Activated B cell treated with CpG ODN at 0.5 μM for 24 hours (primary cell): ENCODE measurements at regions not wholly inside any gene's neighbourhood (a gene's known extent, or its start where the extent isn't known, plus 50 kb on each side); places are given as distances from the start of the nearest gene placed in this dataset.

Experiments
- ATAC-seq: fragments of 200-7000 bp; cut with Tn5 transposase; one replicate; pipeline ENCODE4 v1.10.0; 2021; ENCODE audit warnings: low read depth, mild to moderate bottlenecking, moderate library complexity
- CTCF ChIA-PET: fragments of 350-600 bp; sonication (Branson Sonifier 250); formaldehyde crosslinking; loops from one replicate; lab custom pipeline; 2021; ENCODE audit warnings: antibody characterized with exemption; lab: Charles Lee
- POLR2A ChIA-PET: fragments of 350-600 bp; sonication (Branson Sonifier 250); formaldehyde crosslinking; loops from one replicate; lab custom pipeline; 2021; ENCODE audit warnings: antibody characterized with exemption; lab: Charles Lee
- DNase-seq: peaks from one replicate; pipeline ENCODE4 v3.0.0; 2022
- H3K27ac Mint-ChIP-seq: one replicate; pipeline ENCODE4 v1.8.0; 2020; ENCODE audit warnings: mixed read lengths
- H3K27me3 Mint-ChIP-seq: one replicate; pipeline ENCODE4 v1.8.0; 2021; ENCODE audit warnings: mixed read lengths
- H3K36me3 Mint-ChIP-seq: one replicate; pipeline ENCODE4 v1.8.0; 2021; ENCODE audit warnings: low read depth, mixed read lengths
- H3K4me1 Mint-ChIP-seq: one replicate; pipeline ENCODE4 v1.8.0; 2021; ENCODE audit warnings: mixed read lengths
- H3K4me3 Mint-ChIP-seq: one replicate; pipeline ENCODE4 v1.8.0; 2020; ENCODE audit warnings: mild to moderate bottlenecking, mixed read lengths
- H3K9me3 Mint-ChIP-seq: one replicate; pipeline ENCODE4 v1.8.0; 2020; ENCODE audit warnings: mixed read lengths
- intact Hi-C: fragments of 100-400 bp; cut with micrococcal nuclease; formaldehyde crosslinking; loops from one replicate; pipeline ENCODE4 v1.15.1; 2024
- TF ChIP-seq, protein P1 (sequence below): fragments of 200-600 bp; IDR thresholded peaks from one replicate; pipeline ENCODE4 v1.8.0; 2022; ENCODE audit warnings: antibody characterized with exemption, mild to moderate bottlenecking

DNA sequence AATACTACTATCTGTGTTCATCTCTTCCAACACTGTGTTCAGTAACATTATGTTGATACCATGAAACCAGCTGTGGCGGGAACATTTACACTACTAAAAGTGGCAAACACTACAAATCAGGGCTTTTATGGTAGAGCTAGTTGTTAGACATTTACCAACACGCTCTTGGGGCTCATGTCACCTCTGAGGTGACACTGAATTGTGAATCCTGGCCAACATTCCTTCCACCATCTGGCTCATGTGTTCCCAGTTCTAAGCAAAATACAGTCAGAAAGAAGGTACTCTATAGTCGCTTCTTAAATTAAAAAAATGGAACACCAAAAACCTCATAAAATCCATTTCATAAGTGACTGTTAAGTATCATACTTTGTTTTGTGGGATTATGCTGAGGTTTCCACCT lies 436.6 kb downstream of the FUT8 start:
- no peak for ATAC-seq
- H3K4me3 Mint-ChIP-seq, result no peak overlapping the region

DNA sequence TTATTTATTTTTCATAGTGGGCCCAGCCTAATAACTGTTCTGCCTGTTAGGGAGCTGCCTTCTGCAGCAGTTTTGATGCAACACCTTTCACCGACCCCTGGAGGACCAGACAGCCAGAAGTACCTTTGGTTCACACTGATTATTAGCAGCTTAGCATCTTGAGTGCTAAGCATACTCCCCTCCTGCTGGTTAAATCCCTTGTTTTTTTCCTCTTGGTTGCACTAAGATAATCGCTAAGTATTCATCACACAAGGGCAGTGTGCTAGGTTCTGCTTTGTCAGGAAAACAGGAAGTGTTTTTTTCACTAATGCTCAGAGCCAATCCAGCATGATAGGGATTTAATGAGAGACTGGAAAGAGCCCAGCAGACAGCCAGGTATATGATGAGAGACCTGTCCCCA lies 437.0 kb downstream of the FUT8 start:
- no peaks in the 10 kb centered on the region for H3K36me3 Mint-ChIP-seq
- H3K4me3 Mint-ChIP-seq, result no peak overlapping the region
- H3K9me3 Mint-ChIP-seq, result peaks cover 1% of the 10 kb centered on the region
- intact Hi-C loops, result no loop called here
- CTCF ChIA-PET, result no interaction called here
- POLR2A ChIA-PET, result no interaction called here
- TF ChIP-seq, protein P1, sequence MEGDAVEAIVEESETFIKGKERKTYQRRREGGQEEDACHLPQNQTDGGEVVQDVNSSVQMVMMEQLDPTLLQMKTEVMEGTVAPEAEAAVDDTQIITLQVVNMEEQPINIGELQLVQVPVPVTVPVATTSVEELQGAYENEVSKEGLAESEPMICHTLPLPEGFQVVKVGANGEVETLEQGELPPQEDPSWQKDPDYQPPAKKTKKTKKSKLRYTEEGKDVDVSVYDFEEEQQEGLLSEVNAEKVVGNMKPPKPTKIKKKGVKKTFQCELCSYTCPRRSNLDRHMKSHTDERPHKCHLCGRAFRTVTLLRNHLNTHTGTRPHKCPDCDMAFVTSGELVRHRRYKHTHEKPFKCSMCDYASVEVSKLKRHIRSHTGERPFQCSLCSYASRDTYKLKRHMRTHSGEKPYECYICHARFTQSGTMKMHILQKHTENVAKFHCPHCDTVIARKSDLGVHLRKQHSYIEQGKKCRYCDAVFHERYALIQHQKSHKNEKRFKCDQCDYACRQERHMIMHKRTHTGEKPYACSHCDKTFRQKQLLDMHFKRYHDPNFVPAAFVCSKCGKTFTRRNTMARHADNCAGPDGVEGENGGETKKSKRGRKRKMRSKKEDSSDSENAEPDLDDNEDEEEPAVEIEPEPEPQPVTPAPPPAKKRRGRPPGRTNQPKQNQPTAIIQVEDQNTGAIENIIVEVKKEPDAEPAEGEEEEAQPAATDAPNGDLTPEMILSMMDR, result no peak
- no peaks in the 10 kb centered on the region for H3K27me3 Mint-ChIP-seq
- H3K27ac Mint-ChIP-seq, result no peak overlapping the region
- peaks cover 13% of the 10 kb centered on the region for H3K4me1 Mint-ChIP-seq
- DNase-seq (no peak), ATAC-seq (no peak)

More for the DNA sequence above, 436.6 kb downstream of the FUT8 start:
- ChIA-PET CTCF (no interaction called here), POLR2A (interaction anchor here (0.6 kb wide), 1 partner anchor 686 kb away, joined by 5 read pairs; no protein-coding TSS in a partner anchor)
- no peak overlapping the region for H3K27ac Mint-ChIP-seq
- DNase-seq, result no peak
- no peaks in the 10 kb centered on the region for H3K36me3 Mint-ChIP-seq
- H3K4me1 Mint-ChIP-seq, result peaks cover 13% of the 10 kb centered on the region
- TF ChIP-seq, protein P1, result no peak
- no peaks in the 10 kb centered on the region for H3K27me3 Mint-ChIP-seq
- H3K9me3 Mint-ChIP-seq, result no peaks in the 10 kb centered on the region
- intact Hi-C loops, result no loop called here

DNA sequence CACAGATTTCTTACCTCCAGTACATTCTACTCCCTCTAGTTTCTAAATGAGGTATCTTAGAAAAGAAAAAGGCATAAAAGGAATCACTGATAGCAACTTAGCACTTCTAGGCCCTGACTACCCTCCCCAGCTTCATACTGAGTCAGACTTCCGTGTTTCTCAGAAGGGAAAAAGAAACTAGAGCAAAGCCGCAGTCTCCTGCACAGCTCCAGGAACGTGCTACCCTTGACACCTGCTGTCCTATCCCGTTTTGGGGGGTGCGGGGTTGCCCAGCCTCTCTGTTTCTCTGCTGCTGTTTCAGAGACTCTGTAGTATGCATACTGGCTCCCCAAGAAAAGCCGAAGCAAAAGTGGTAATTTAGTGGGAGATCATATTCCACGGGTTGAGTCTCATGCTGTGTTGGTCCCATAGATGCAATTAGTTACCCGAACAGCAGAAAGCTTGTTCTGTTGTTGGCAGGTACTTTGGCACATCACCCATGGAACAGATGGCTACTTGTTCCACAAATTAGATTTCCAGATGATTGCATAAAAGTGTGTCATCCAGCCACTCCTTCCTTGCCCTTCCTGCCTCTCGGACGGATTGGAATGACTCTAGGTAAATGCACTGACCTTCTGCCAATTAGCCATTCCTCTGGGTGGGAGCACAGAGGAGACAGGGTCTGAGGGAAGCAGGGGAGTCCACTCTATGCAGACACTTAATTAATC lies 438.1 kb downstream of the FUT8 start:
- POLR2A ChIA-PET, result no interaction called here
- Mint-ChIP-seq H3K36me3 (no peaks in the 10 kb centered on the region), H3K27ac (no peak overlapping the region), H3K9me3 (peaks cover 2% of the 10 kb centered on the region), H3K4me1 (peaks cover 13% of the 10 kb centered on the region), H3K4me3 (no peak overlapping the region), H3K27me3 (no peaks in the 10 kb centered on the region)
- no peak for DNase-seq
- CTCF ChIA-PET, result no interaction called here
- intact Hi-C loops, result no loop called here
- ATAC-seq, result no peak
- TF ChIP-seq, protein P1, result no peak

DNA sequence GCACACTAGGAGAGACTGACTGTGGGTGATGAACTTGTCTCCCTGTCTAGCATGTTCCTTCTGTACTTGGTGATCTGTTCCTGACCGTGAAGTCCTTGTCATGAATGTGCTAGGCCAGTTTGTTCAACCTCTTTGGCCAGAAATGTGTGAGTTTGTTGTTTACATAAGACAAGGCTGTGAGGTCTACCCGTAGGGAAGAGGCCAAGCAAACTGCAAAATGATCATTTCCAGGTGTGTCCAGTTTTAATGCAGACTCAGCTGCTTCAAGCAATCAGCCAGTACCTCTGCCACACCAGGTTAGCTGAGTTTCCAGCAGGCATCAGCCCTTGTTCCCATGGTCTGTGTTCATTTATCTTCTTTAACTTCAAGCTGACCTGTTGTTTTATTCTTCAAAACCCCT lies 440.2 kb downstream of the FUT8 start:
- Mint-ChIP-seq H3K36me3 (no peaks in the 10 kb centered on the region), H3K27ac (no peak overlapping the region), H3K9me3 (peaks cover 4% of the 10 kb centered on the region), H3K4me3 (no peak overlapping the region), H3K27me3 (no peaks in the 10 kb centered on the region), H3K4me1 (no peaks in the 10 kb centered on the region)
- intact Hi-C loops, result no loop called here
- CTCF ChIA-PET, result no interaction called here
- POLR2A ChIA-PET, result no interaction called here
- ATAC-seq (no peak), DNase-seq (no peak)
- TF ChIP-seq, protein P1, result no peak

DNA sequence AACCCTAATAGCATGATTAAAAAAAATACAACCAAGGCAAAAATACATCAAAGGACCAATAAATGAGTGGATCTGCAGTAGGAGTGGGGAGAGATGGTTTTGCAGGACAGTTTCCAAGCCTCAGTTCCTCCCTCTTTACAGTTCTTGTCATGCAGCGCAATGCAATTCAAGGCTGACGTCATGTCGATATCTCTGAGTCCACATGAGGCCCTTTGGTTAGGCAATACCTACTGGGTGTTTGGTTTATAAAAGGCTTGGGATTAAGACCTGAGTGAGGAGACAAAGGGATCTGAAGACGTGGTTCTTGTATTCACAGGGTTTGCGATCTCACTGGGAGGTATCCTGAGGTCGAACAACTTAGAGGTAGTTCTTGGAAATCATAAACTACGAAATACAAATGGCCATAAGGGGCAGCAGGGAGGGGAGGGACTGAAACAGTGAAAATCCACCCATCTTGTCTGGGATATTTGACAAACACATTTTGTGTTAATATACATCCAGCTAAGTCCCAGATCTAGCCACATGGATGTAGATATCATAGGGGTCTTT lies 441.0 kb downstream of the FUT8 start:
- intact Hi-C loops, result no loop called here
- ATAC-seq, result no peak
- no peaks in the 10 kb centered on the region for H3K36me3 Mint-ChIP-seq
- ChIA-PET CTCF (no interaction called here), POLR2A (no interaction called here)
- TF ChIP-seq, protein P1, result no peak
- H3K27ac Mint-ChIP-seq, result no peak overlapping the region
- no peak for DNase-seq
- no peaks in the 10 kb centered on the region for H3K4me1 Mint-ChIP-seq
- H3K9me3 Mint-ChIP-seq, result peaks cover 4% of the 10 kb centered on the region
- H3K27me3 Mint-ChIP-seq, result no peaks in the 10 kb centered on the region
- no peak overlapping the region for H3K4me3 Mint-ChIP-seq
